ENCODE measurements at regions not wholly inside any gene's neighbourhood (a gene's known extent, or its start where the extent isn't known, plus 50 kb on each side); places are given as distances from the start of the nearest gene placed in this dataset.

GRCh38 chr13:39803156-39803555 lies 147.7 kb downstream of the COG6 start:
- intact Hi-C loops (cut with micrococcal nuclease; ENCODE audit: unreplicated experiment) = no loop called here
- H3K4me3 ChIP-seq (ENCODE audit: low read depth, low read length, poor library complexity, severe bottlenecking) = no peak overlapping the region
- H2AFZ ChIP-seq (ENCODE audit: low read length) = peak overlapping the region; percentile 22; the same call in 1 of the 2 replicates
- no peak overlapping the region for H3K27ac ChIP-seq (ENCODE audit: low read depth, low read length, poor library complexity, severe bottlenecking)
- H3K36me3 ChIP-seq (ENCODE audit: insufficient read depth, low read length) = no peaks in the 10 kb centered on the region
- no peaks in the 10 kb centered on the region for H3K4me1 ChIP-seq (ENCODE audit: insufficient read depth, low read length, poor library complexity, severe bottlenecking)
- H3K79me2 ChIP-seq (ENCODE audit: insufficient read depth, low read depth, low read length) = no peaks in the 10 kb centered on the region
- CTCF ChIA-PET (ENCODE audit: unreplicated experiment) = no interaction called here
- no peaks in the 10 kb centered on the region for H3K9me2 ChIP-seq (ENCODE audit: insufficient read depth, low read length)
- TF ChIP-seq, protein P1, sequence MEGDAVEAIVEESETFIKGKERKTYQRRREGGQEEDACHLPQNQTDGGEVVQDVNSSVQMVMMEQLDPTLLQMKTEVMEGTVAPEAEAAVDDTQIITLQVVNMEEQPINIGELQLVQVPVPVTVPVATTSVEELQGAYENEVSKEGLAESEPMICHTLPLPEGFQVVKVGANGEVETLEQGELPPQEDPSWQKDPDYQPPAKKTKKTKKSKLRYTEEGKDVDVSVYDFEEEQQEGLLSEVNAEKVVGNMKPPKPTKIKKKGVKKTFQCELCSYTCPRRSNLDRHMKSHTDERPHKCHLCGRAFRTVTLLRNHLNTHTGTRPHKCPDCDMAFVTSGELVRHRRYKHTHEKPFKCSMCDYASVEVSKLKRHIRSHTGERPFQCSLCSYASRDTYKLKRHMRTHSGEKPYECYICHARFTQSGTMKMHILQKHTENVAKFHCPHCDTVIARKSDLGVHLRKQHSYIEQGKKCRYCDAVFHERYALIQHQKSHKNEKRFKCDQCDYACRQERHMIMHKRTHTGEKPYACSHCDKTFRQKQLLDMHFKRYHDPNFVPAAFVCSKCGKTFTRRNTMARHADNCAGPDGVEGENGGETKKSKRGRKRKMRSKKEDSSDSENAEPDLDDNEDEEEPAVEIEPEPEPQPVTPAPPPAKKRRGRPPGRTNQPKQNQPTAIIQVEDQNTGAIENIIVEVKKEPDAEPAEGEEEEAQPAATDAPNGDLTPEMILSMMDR (conservative IDR thresholded peaks at IDR 0.05; ENCODE audit: low read length) = no peak
- TF ChIP-seq EZH2phosphoT487 (IDR thresholded peaks at IDR 0.05; ENCODE audit: borderline replicate concordance, low read depth, low read length) = no peak
- no peaks in the 10 kb centered on the region for H3K9me3 ChIP-seq (ENCODE audit: low read length)
- no peaks in the 10 kb centered on the region for H4K20me1 ChIP-seq (ENCODE audit: insufficient read depth, low read length)
- no peak for DNase-seq (ENCODE audit: low spot score)
- H3K4me2 ChIP-seq (ENCODE audit: low read length) = no peak overlapping the region
- BruUV-seq (replicated peaks) = no TSS peak
- POLR2A ChIA-PET = no interaction called here

- Histone ChIP-seq H3K4me3 (ENCODE audit: low read depth, low read length, poor library complexity, severe bottlenecking) (no peak overlapping the region), H3K79me2 (ENCODE audit: insufficient read depth, low read depth, low read length) (no peaks in the 10 kb centered on the region), H3K4me2 (ENCODE audit: low read length) (no peak overlapping the region), H3K9me3 (ENCODE audit: low read length) (no peaks in the 10 kb centered on the region), H2AFZ (ENCODE audit: low read length) (no peak overlapping the region; the same call in 1 of the 2 replicates), H4K20me1 (ENCODE audit: insufficient read depth, low read length) (no peaks in the 10 kb centered on the region), H3K4me1 (ENCODE audit: insufficient read depth, low read length, poor library complexity, severe bottlenecking) (no peaks in the 10 kb centered on the region), H3K27ac (ENCODE audit: low read depth, low read length, poor library complexity, severe bottlenecking) (no peak overlapping the region), H3K36me3 (ENCODE audit: insufficient read depth, low read length) (no peaks in the 10 kb centered on the region), H3K9me2 (ENCODE audit: insufficient read depth, low read length) (no peaks in the 10 kb centered on the region)
- POLR2A ChIA-PET = no interaction called here
- DNase-seq (ENCODE audit: low spot score) = no peak
- BruUV-seq (replicated peaks) = no TSS peak
- TF ChIP-seq EZH2phosphoT487 (IDR thresholded peaks at IDR 0.05; ENCODE audit: borderline replicate concordance, low read depth, low read length) = no peak
- TF ChIP-seq, protein P1 (conservative IDR thresholded peaks at IDR 0.05; ENCODE audit: low read length) = no peak
- intact Hi-C loops (cut with micrococcal nuclease; ENCODE audit: unreplicated experiment) = no loop called here
- CTCF ChIA-PET (ENCODE audit: unreplicated experiment) = no interaction called here
These were observed 148.4 kb downstream of the COG6 start for GRCh38 chr13:39803851-39804250.

GRCh38 chr13:39804332-39805210 lies 149.1 kb downstream of the COG6 start:
- H2AFZ ChIP-seq (ENCODE audit: low read length) = no peak overlapping the region
- TF ChIP-seq, protein P1 (conservative IDR thresholded peaks at IDR 0.05; ENCODE audit: low read length) = no peak
- TF ChIP-seq EZH2phosphoT487 (IDR thresholded peaks at IDR 0.05; ENCODE audit: borderline replicate concordance, low read depth, low read length) = no peak
- intact Hi-C loops (cut with micrococcal nuclease; ENCODE audit: unreplicated experiment) = no loop called here
- H3K27ac ChIP-seq (ENCODE audit: low read depth, low read length, poor library complexity, severe bottlenecking) = no peak overlapping the region
- BruUV-seq (replicated peaks) = no TSS peak
- H3K36me3 ChIP-seq (ENCODE audit: insufficient read depth, low read length) = no peaks in the 10 kb centered on the region
- H4K20me1 ChIP-seq (ENCODE audit: insufficient read depth, low read length) = no peaks in the 10 kb centered on the region
- DNase-seq (ENCODE audit: low spot score) = no peak
- H3K4me1 ChIP-seq (ENCODE audit: insufficient read depth, low read length, poor library complexity, severe bottlenecking) = no peaks in the 10 kb centered on the region
- CTCF ChIA-PET (ENCODE audit: unreplicated experiment) = no interaction called here
- POLR2A ChIA-PET = no interaction called here
- H3K9me2 ChIP-seq (ENCODE audit: insufficient read depth, low read length) = no peaks in the 10 kb centered on the region
- no peaks in the 10 kb centered on the region for H3K9me3 ChIP-seq (ENCODE audit: low read length)
- H3K4me3 ChIP-seq (ENCODE audit: low read depth, low read length, poor library complexity, severe bottlenecking) = no peak overlapping the region
- H3K79me2 ChIP-seq (ENCODE audit: insufficient read depth, low read depth, low read length) = no peaks in the 10 kb centered on the region
- no peak overlapping the region for H3K4me2 ChIP-seq (ENCODE audit: low read length)
